Testis (tissue), 2 donors: ENCODE measurements at regions not wholly inside any gene's neighbourhood (a gene's known extent, or its start where the extent isn't known, plus 50 kb on each side); places are given as distances from the start of the nearest gene placed in this dataset.

ENCODE experiments used
- DNase-seq: peaks from one replicate; pipeline ENCODE4 v3.0.0-alpha.2; 2019
- H3K27ac ChIP-seq, 2 donors: fragments of 200-600 bp; sonication (generic); one replicate each; pipeline ENCODE4 v1.5.1; 2019
- H3K27me3 ChIP-seq: fragments of 200-600 bp; sonication (generic); one replicate; pipeline ENCODE4 v1.5.1; 2019
- H3K36me3 ChIP-seq: fragments of 200-600 bp; sonication (generic); one replicate; pipeline ENCODE4 v1.5.1; 2017; ENCODE audit warnings: low read depth; ENCODE audit errors: missing control alignments
- H3K4me1 ChIP-seq: fragments of 200-600 bp; sonication (generic); one replicate; pipeline ENCODE4 v1.5.1; 2019
- H3K4me3 ChIP-seq, 2 donors: fragments of 200-600 bp; sonication (generic); one replicate each; pipeline ENCODE4 v1.5.1; 2017 to 2019
- H3K9me3 ChIP-seq: fragments of 200-600 bp; sonication (generic); one replicate; pipeline ENCODE4 v1.5.1; 2017
- POLR2A ChIP-seq: fragments of 450-650 bp; IDR thresholded peaks from one replicate; pipeline ENCODE4 v1.6.1; 2017; ENCODE audit warnings: antibody characterized with exemption, mild to moderate bottlenecking, moderate library complexity
- WGBS, 2 donors: methylation state at CpG; one replicate each; pipeline ENCODE4 v1.1.5; 2018; 5-methylcytosine and 5-hydroxymethylcytosine counted together
- intact Hi-C: fragments of 100-400 bp; cut with DNase I; formaldehyde crosslinking; loops from one replicate; pipeline ENCODE4 v1.15.1; 2023; ENCODE audit warnings: low total_unique reads
- TF ChIP-seq, protein P1 (sequence below), 3 experiments: fragments of 450-650 bp in 2 of 3; fragments of 200-600 bp in 1 of 3; sonication (generic) in 1 of 3; IDR thresholded peaks; one replicate each; pipeline ENCODE4 v1.5.1; 2016 to 2019; ENCODE audit warnings: antibody characterized with exemption in 3 of 3, mild to moderate bottlenecking in 2 of 3, moderate library complexity in 1 of 3

GRCh38 chr1:25109531-25109951, 122.8 kb downstream of the SYF2 start:
- TF ChIP-seq, protein P1, sequence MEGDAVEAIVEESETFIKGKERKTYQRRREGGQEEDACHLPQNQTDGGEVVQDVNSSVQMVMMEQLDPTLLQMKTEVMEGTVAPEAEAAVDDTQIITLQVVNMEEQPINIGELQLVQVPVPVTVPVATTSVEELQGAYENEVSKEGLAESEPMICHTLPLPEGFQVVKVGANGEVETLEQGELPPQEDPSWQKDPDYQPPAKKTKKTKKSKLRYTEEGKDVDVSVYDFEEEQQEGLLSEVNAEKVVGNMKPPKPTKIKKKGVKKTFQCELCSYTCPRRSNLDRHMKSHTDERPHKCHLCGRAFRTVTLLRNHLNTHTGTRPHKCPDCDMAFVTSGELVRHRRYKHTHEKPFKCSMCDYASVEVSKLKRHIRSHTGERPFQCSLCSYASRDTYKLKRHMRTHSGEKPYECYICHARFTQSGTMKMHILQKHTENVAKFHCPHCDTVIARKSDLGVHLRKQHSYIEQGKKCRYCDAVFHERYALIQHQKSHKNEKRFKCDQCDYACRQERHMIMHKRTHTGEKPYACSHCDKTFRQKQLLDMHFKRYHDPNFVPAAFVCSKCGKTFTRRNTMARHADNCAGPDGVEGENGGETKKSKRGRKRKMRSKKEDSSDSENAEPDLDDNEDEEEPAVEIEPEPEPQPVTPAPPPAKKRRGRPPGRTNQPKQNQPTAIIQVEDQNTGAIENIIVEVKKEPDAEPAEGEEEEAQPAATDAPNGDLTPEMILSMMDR (IDR thresholded peaks at IDR 0.05) = no peak
- no peak for TF ChIP-seq POLR2A
- Histone ChIP-seq H3K27me3 (no peaks in the 10 kb centered on the region), H3K4me1 (no peaks in the 10 kb centered on the region), H3K36me3 (no peaks in the 10 kb centered on the region), H3K4me3 (no peak overlapping the region), H3K27ac (no peak overlapping the region), H3K9me3 (no peaks in the 10 kb centered on the region)
- intact Hi-C loops = no loop called here
- 100% methylated on average over 2 of the region's 2 CpGs for WGBS, 2 donors
- no peak for DNase-seq

DNA sequence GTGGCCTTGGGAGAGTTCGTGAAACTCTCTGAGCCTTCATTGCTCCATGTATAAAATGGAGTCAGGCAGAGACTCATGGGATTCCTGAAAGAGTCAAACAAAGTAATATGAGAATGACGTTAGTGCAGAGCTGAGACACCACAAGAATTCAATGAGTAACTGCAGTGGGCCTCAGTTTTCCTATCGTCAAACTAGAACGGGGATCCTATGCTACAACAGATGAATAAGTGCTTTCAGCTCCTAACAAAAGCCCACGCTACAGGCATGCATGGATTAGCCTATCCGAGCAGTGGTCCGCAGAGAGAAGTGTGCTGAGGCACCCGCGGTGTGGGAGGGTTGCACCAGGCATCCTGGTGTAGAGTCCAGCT, 124.7 kb downstream of the SYF2 start:
- DNase-seq = no peak
- 89 to 95% methylated on average over 4 to 9 of the region's 9 CpGs for WGBS, 2 donors
- no peaks in the 10 kb centered on the region for H3K9me3 ChIP-seq
- H3K4me3 ChIP-seq = no peak overlapping the region
- no peaks in the 10 kb centered on the region for H3K36me3 ChIP-seq
- no peak for TF ChIP-seq POLR2A
- TF ChIP-seq, protein P1 (IDR thresholded peaks at IDR 0.05) = no peak
- no peaks in the 10 kb centered on the region for H3K27me3 ChIP-seq
- no peaks in the 10 kb centered on the region for H3K4me1 ChIP-seq
- intact Hi-C loops = no loop called here
- H3K27ac ChIP-seq = no peak overlapping the region

DNA sequence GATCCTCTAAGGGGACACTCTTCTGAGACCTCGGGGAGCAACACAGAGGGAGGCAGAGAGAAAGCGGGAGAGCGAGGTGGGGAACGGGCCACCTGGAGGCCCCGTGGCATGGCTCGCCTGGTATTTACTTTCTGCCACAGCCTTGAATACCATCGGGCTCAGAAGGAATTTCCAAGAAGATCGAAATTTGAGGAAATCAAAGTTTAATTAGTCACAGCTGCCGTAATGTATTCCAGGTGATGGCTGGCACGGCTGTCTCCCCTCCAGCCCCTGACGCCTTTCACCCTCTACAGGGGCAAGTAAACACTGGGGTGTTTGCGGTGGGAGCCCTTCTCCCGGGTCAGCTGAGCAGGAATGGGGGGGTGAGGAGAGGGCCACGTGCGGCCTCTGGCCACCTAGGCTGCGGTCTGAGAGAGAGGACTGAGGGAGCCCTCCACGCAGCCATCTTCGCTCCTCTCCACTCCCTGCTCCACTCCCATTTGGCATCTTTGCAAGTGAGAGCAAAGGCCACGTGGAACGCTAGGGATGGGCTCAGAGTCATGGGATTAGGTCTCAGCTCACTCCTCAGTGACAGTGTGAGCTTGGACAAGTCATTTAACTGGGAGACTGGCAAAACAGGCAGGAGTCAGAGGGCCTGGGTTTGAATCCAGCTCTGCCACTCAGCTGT, 125.2 kb downstream of the SYF2 start:
- 79% methylated on average over 20 of the region's 20 CpGs for WGBS, 2 donors
- intact Hi-C loops = no loop called here

GRCh38 chr1:25106352-25106751, 126.0 kb downstream of the SYF2 start:
- Histone ChIP-seq H3K4me3 (no peak overlapping the region), H3K27ac (no peak overlapping the region), H3K36me3 (no peaks in the 10 kb centered on the region), H3K27me3 (no peaks in the 10 kb centered on the region), H3K9me3 (no peaks in the 10 kb centered on the region), H3K4me1 (no peaks in the 10 kb centered on the region)
- no peak for DNase-seq
- TF ChIP-seq POLR2A = no peak
- TF ChIP-seq, protein P1 (IDR thresholded peaks at IDR 0.05) = no peak
- 81 to 82% methylated on average over 2 to 5 of the region's 5 CpGs for WGBS, 2 donors
- intact Hi-C loops = no loop called here

More for the DNA sequence above, 125.2 kb downstream of the SYF2 start:
- Histone ChIP-seq H3K4me3 (no peak overlapping the region), H3K27ac (no peak overlapping the region), H3K9me3 (no peaks in the 10 kb centered on the region), H3K36me3 (no peaks in the 10 kb centered on the region), H3K4me1 (no peaks in the 10 kb centered on the region), H3K27me3 (no peaks in the 10 kb centered on the region)
- DNase-seq = no peak
- TF ChIP-seq POLR2A = no peak
- TF ChIP-seq, protein P1 (IDR thresholded peaks at IDR 0.05) = no peak

DNA sequence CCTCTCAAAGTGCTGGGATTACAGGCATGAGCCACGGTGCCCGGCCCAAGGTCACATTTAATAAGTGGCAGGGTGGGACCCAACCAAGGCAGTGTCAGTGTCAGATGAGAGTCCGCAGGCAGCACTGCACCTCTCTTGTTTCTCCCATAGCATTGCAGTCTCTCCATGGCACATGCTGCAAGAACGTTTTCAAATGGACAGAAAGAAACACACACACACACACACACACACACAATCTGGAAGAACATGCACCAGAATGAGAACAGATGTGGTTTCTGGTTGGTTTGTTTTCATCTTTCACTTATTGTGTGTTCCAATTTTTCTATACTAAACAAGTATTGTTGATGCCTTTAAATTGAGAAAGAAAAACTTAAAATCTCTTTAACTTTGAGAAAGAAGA, 126.5 kb downstream of the SYF2 start:
- DNase-seq = no peak
- no peak overlapping the region for H3K27ac ChIP-seq
- H3K4me1 ChIP-seq = no peaks in the 10 kb centered on the region
- H3K36me3 ChIP-seq = no peaks in the 10 kb centered on the region
- H3K27me3 ChIP-seq = no peaks in the 10 kb centered on the region
- no peak overlapping the region for H3K4me3 ChIP-seq
- intact Hi-C loops = no loop called here
- WGBS, 2 donors = 53 to 67% methylated on average over 4 of the region's 4 CpGs
- no peak for TF ChIP-seq POLR2A
- TF ChIP-seq, protein P1 (IDR thresholded peaks at IDR 0.05) = no peak
- no peaks in the 10 kb centered on the region for H3K9me3 ChIP-seq
